GM18951 (cell line): ENCODE measurements at regions not wholly inside any gene's neighbourhood (a gene's known extent, or its start where the extent isn't known, plus 50 kb on each side); places are given as distances from the start of the nearest gene placed in this dataset.
"Not testable (repeated sequence)": the region's sequence is repeated elsewhere in the genome, so short reads cannot be mapped to it uniquely, and the experiment has no call there.

Source experiments
- POLR2A ChIP-seq: IDR thresholded peaks from 4 replicates; pipeline ENCODE4 v1.6.1; 2011; ENCODE audit warnings: mild to moderate bottlenecking; ENCODE audit not compliant: insufficient read length, insufficient read depth; ENCODE audit errors: extremely low read depth
- in situ Hi-C: fragments of 300-500 bp; cut with MboI; formaldehyde crosslinking; loops from one replicate; pipeline ENCODE4 v1.12.0; 2022; ENCODE audit warnings: low sequenced_read_pairs, mixed read lengths, inconsistent platforms; ENCODE audit not compliant: unreplicated experiment

DNA sequence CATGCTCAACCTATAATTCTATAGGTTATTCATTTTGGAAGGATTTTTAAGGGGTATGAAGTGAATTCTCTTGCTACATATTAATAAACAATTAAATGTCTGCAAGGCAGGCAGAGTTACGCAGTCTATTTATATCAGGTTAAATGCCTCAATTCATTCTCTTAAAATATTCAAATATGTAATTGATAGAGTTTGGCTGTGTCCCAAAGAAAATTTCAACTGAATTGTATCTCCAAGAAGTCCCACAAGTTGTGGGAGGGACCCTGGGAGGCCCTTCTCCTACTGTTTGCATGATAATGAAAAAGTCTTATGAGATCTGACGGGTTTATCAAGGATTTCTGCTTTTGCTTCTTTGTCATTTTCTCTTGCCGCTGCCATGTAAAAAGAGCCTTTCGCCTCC is 576.1 kb downstream of the TMA16 start:
- no peak for TF ChIP-seq POLR2A

DNA sequence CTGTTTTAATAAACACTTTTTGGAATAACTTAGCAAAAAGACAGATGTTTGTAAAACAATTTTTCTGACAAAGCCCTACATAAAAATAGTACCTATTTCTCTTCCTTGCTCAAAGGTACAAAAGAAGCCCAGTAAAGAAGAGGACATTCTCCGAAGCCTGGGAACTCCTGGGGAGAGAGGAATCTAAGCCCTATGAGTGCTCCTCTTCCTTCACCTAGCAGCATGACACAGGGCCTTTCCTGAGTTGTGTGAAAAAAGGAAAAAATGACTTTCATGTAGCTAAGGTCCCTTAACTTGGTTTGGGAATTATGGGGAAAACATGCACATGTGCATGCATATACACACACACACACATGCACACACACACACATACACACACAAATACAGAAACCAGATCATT is 586.9 kb downstream of the TMA16 start:
- in situ Hi-C loops = no loop called here
- no peak for TF ChIP-seq POLR2A

More for the DNA sequence above, 576.1 kb downstream of the TMA16 start:
- in situ Hi-C loops = no loop called here

DNA sequence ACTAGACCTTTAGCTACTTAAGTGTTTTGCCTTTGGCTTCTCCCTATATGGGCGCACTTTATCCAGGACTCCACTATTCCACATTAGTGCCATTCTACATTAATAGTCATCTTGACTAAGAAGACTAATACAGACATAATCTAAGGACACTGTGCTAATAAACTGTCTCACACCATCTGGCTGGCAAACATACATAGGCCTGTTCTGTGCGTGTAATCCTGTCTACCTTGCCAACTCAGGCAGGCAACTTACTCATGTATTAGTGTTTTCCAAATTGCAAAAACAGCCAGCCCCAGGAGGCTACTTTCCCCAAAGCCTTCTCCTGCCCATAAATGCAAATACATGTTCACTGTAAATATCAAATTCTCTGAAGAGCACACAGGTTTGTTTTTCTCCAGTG is 587.3 kb downstream of the TMA16 start:
- in situ Hi-C loops = no loop called here

DNA sequence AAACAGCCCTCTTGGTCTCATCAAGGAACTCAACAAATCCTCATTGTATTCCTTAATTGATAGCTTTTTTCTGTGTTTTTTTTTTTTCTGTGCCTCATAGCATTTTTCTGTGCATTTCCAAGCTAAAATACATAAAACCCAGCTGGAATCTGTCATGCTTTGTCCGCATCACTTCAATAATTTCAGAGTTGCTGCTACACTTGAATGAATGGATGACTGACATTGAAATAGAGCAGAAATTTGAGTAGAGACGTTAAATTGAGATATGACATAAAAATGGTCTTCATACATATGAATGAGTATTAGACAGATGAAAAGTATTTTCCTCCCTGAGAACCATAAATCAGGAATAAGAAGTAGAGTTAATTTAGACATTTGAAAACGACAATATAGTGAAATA is 593.2 kb downstream of the TMA16 start:
- in situ Hi-C loops = no loop called here
- no peak for TF ChIP-seq POLR2A

More for the DNA sequence above, 587.3 kb downstream of the TMA16 start:
- TF ChIP-seq POLR2A = no peak

DNA sequence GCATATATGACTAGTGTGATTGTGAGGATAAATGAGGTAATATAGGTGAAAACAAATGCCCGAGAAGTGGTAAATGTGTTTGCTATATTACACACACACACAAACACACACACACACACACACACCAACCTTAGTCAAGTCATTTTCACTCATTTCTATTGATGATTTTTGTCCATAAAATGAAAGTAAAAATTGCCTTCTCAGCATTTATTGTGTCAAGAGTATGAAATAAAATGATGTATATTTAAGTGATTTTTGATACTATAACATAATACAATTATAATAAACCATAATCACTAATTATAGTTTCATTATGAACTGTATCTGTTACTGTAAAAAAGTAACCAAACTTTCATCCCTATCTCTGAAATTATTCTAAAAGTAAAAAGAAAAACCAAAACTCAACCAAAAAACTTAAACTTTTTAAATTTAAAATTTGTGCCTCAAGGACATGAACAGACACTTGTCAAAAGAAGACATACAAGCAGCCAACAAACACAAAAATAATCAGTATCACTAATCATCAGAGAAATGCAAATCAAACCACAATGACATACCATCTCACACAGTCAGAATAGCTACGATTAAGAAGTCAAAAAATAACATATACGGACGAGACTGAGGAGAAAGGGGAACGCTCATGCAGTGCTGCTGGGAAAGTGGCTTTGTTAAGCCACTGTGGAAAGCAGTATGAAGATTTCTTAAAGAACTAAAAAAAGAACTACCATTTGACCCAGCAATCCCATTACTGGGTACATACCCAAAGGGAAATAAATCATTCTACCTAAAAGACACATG is 601.0 kb downstream of the TMA16 start:
- TF ChIP-seq POLR2A = no peak
- in situ Hi-C loops = no loop called here

DNA sequence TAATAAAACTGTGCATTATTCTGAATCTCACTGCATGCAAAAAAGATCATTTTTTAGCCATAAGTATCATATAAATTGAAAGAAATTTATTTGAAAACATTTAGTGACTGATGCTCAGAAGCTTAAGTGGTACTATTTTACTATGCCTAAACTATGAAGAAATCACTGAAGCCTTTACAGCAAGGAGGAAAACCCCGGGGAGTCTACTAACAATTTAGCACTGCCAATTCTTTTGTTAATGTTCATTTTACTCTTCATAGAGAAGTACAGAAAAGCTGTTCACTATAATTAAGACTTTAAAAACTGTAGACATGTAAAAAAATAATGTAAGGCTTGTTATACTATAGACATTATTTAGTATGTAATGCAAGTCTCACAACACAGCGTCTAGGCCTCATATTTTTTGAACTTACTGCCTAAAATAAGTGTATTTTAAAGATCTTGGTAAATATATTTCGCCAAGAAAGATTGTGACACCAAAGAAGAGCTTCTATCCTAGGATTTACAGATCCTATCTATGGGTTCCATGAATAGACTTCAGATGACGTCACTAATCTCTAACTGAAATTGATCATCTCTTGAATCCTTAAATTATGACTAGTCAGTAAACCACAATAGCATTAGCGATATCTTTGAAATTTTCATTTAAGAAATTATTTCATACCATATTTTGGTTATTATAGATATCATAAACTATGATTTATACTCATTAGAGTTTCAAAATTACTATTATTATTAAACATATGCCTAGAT is 602.5 kb downstream of the TMA16 start:
- in situ Hi-C loops = no loop called here

DNA sequence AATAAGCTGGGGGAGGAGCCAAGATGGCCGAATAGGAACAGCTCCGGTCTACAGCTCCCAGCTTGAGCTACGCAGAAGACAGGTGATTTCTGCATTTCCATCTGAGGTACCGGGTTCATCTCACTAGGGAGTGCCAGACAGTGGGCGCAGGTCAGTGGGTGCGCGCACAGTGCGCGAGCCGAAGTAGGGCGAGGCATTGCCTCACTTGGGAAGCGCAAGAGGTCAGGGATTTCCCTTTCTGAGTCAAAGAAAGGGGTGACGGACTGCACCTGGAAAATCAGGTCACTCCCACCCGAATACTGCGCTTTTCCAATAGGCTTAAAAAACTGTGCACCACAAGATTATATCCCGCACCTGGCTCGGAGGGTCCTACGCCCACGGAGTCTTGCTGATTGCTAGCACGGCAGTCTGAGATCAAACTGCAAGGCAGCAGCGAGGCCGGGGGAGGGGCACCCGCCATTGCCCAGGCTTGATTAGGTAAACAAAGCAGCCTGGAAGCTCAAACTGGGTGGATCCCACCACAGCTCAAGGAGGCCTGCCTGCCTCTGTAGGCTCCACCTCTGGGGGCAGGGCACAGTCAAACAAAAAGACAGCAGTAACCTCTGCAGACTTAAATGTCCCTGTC is 606.4 kb downstream of the TMA16 start:
- in situ Hi-C loops = not testable (repeated sequence)

More for the DNA sequence above, 602.5 kb downstream of the TMA16 start:
- TF ChIP-seq POLR2A = no peak

DNA sequence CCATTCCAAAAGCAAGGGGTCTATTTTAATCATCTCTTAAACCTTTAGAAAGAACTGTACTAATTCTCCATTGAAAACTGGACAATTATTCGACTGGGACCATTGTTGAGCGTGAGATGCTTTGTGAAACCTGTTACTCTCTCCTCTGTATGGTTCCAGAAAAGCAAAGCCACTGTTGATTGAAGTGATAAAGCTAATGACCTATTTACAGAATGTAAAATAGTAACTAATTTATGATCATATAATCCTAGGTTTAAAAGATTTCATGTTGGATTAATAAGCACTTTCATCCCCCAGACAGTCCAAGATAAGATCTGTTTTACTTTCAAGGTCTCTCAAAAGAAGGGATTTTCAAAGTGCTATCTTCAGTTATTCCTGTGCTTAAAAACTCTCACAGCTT is 614.5 kb downstream of the TMA16 start:
- no peak for TF ChIP-seq POLR2A
- in situ Hi-C loops = no loop called here

DNA sequence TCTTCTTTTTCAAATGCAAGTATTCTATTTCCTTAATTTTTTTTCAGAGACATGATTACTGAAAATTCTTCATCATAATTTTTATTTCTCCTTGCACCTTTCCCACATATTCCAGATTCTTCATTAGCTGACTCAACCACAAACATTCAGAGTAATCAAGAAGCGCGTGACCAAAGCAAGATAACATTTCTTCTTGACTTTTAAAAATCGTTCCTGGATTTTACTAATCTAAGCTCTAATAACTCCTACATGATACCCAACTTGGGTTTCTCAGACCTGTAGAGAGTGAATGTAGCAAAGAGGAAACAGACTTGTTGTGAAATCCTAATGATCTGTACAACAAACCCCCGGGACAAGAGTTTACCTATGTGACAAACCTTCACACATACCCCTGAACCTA is 615.0 kb downstream of the TMA16 start:
- in situ Hi-C loops = no loop called here
- no peak for TF ChIP-seq POLR2A

DNA sequence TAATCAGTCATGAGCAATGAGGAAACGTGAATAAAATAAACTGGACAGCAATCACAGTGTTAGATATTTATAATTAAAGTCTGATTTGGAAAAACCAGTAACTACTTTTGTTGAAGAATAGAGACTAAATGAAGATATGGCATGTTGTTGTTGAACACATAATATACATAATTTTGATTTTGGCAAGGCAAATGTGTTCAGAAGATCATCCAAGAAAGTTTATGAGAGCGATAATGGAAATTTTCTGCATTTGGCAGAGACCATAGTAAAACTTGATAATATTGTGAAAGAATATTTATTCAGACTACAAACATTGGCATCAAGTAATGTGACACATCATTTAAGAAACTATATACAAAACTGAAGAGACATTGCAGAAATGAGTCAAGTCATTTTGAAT is 620.7 kb downstream of the TMA16 start:
- in situ Hi-C loops = no loop called here

DNA sequence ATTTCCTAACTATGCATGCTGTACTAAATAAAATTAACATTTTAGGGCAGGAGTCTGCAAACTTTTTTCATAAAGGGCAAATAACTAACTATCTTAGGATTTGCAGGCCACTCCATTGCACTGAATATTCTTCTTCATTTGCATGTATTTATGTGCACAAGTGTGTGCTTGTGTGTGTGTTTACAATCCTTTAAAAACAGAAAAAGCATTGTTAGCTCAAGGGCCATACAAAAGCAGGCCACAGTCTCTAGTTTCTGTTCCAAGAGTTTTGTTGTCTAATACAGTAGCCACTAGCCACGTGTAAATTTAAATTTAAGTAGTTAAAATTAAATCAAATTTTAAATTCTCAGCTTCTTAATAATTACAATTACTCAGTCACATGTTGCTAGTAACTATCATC is 621.8 kb downstream of the TMA16 start:
- in situ Hi-C loops = no loop called here

More for the DNA sequence above, 620.7 kb downstream of the TMA16 start:
- TF ChIP-seq POLR2A = no peak

DNA sequence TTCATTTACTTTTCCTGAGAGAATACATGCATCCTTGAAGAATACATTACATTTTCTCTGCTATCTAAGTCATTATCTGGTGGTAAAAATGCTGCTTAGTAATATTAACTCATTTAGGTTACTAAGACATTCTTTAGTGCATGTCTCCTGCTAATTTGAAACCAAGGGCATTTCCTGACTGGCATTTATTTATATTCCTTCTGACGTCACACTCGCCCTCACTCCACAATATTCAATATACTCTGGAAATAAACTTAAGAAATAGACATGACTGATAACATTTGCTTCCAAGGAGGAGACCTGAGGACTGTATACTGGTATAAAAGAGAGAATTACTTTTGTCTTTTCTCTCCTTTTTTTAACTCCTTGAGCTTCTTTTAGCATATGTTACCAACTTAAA is 619.5 kb upstream of the SMIM31 start:
- no peak for TF ChIP-seq POLR2A
- in situ Hi-C loops = no loop called here

More for the DNA sequence above, 621.8 kb downstream of the TMA16 start:
- no peak for TF ChIP-seq POLR2A

DNA sequence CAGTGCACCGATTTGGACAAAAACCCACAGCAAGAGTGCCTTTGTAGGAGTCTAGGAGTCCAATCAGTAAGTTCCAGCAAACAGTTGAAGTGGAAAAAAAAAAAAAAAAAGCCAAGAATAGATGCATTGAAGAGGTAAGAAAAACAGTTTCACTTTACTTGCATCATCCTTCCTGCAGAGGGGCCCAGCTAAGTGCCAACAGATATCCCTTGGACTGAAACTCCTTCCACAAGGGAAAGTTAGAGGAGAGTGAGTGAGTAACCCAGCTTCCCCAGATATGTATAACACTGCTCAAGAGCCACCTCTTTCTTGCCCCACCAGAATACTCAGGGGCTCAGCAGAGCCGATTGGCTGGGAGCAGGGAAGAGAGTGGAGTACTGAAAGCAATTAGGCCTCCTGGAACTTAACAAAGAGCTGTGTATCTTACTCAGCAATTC is 617.7 kb upstream of the SMIM31 start:
- in situ Hi-C loops = no loop called here
- TF ChIP-seq POLR2A = no peak
